PC-9 (cell line): ENCODE measurements at regions not wholly inside any gene's neighbourhood (a gene's known extent, or its start where the extent isn't known, plus 50 kb on each side); places are given as distances from the start of the nearest gene placed in this dataset.

ENCODE experiments used
- EZH2 ChIP-seq: fragments of 200-600 bp; sonication (generic); IDR thresholded peaks from 2 replicates; pipeline ENCODE4 v1.8.0; 2017; ENCODE audit warnings: antibody characterized with exemption, low read depth
- TF ChIP-seq, protein P1 (sequence below): fragments of 200-600 bp; sonication (generic); conservative IDR thresholded peaks from 2 replicates; pipeline ENCODE4 v1.6.1; 2017; ENCODE audit warnings: mixed run types, antibody characterized with exemption, mild to moderate bottlenecking, moderate library complexity

DNA sequence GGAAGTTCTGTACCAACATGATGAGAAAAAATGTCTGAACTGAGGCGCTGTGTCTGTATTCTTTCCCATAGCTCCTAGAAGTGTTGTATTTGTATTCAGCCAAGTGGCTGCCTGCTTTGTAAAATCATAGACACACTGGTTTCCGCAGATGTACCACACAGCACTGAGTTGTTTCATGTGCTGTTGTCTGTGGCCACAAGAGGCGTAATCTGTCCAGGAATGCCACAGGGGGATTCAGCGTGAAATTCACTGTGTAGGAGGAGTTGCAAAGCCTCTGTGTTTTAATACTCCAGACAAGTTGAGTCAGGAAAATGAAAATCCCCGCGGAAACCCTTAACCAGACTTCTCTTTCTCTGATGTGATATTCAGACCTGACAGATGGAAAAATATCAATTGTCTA, 462.2 kb downstream of the NSUN3 start:
- TF ChIP-seq, protein P1, sequence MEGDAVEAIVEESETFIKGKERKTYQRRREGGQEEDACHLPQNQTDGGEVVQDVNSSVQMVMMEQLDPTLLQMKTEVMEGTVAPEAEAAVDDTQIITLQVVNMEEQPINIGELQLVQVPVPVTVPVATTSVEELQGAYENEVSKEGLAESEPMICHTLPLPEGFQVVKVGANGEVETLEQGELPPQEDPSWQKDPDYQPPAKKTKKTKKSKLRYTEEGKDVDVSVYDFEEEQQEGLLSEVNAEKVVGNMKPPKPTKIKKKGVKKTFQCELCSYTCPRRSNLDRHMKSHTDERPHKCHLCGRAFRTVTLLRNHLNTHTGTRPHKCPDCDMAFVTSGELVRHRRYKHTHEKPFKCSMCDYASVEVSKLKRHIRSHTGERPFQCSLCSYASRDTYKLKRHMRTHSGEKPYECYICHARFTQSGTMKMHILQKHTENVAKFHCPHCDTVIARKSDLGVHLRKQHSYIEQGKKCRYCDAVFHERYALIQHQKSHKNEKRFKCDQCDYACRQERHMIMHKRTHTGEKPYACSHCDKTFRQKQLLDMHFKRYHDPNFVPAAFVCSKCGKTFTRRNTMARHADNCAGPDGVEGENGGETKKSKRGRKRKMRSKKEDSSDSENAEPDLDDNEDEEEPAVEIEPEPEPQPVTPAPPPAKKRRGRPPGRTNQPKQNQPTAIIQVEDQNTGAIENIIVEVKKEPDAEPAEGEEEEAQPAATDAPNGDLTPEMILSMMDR: peak; percentile 36; the same call in 1 of the 2 replicates
- no peak for TF ChIP-seq EZH2
